AG04450 (cell line): ENCODE measurements at regions not wholly inside any gene's neighbourhood (a gene's known extent, or its start where the extent isn't known, plus 50 kb on each side); places are given as distances from the start of the nearest gene placed in this dataset.

Source experiments
- CTCF ChIA-PET: fragments of 300-600, 350-600 bp; formaldehyde crosslinking; extraction: SDS; loops from one replicate; lab custom pipeline; 2022; ENCODE audit warnings: antibody characterized with exemption, inconsistent platforms; lab: Charles Lee
- POLR2A ChIA-PET: fragments of 350-600 bp; formaldehyde crosslinking; extraction: SDS; loops from one replicate; lab custom pipeline; 2021; ENCODE audit warnings: antibody characterized with exemption, inconsistent platforms; lab: Yijun Ruan, JAX
- DNase-seq: peaks from one replicate; pipeline ENCODE4 v3.0.0-alpha.2; 2011; ENCODE audit warnings: low read depth, low spot score
- H3K27ac ChIP-seq: one replicate; pipeline ENCODE4 v1.5.1; 2012; ENCODE audit warnings: low read depth, low read length, control low read depth
- H3K27me3 ChIP-seq: one replicate; pipeline ENCODE4 v1.6.0; 2012; ENCODE audit warnings: low read length; ENCODE audit not compliant: control insufficient read depth, insufficient read depth
- H3K4me3 ChIP-seq: 2 replicates; pipeline ENCODE4 v1.5.1; 2011; ENCODE audit warnings: mild to moderate bottlenecking, low read depth, low read length, control low read depth
- H3K9me3 ChIP-seq: 2 replicates; pipeline ENCODE4 v1.5.1; 2012; ENCODE audit warnings: low read length; ENCODE audit not compliant: control insufficient read depth, insufficient read depth
- CTCF ChIP-seq: IDR thresholded peaks from 2 replicates; pipeline ENCODE4 v1.5.1; 2011; ENCODE audit warnings: low read depth, low read length, control low read depth, inconsistent platforms

GRCh38 chrX:8034058-8034457 is 106.8 kb upstream of the PNPLA4 start:
- Histone ChIP-seq H3K27me3 (no peaks in the 10 kb centered on the region), H3K9me3 (no peaks in the 10 kb centered on the region), H3K4me3 (no peak overlapping the region), H3K27ac (no peak overlapping the region)
- CTCF ChIA-PET = no interaction called here
- no peak for TF ChIP-seq CTCF
- POLR2A ChIA-PET = no interaction called here
- DNase-seq = no peak

GRCh38 chrX:8033175-8033574 is 106.0 kb upstream of the PNPLA4 start:
- H3K9me3 ChIP-seq = no peaks in the 10 kb centered on the region
- POLR2A ChIA-PET = no interaction called here
- no peak for DNase-seq
- no peaks in the 10 kb centered on the region for H3K27me3 ChIP-seq
- CTCF ChIA-PET = no interaction called here
- H3K27ac ChIP-seq = no peak overlapping the region
- no peak for TF ChIP-seq CTCF
- H3K4me3 ChIP-seq = no peak overlapping the region

GRCh38 chrX:8030361-8030760 is 103.1 kb upstream of the PNPLA4 start:
- no peak for TF ChIP-seq CTCF
- Histone ChIP-seq H3K9me3 (no peaks in the 10 kb centered on the region), H3K27me3 (no peaks in the 10 kb centered on the region), H3K4me3 (no peak overlapping the region), H3K27ac (no peak overlapping the region)
- ChIA-PET POLR2A (no interaction called here), CTCF (no interaction called here)
- no peak for DNase-seq

- TF ChIP-seq CTCF = no peak
- ChIA-PET CTCF (no interaction called here), POLR2A (no interaction called here)
- DNase-seq = no peak
- no peaks in the 10 kb centered on the region for H3K27me3 ChIP-seq
- H3K27ac ChIP-seq = no peak overlapping the region
- no peaks in the 10 kb centered on the region for H3K9me3 ChIP-seq
- no peak overlapping the region for H3K4me3 ChIP-seq
Observed at GRCh38 chrX:8027827-8028226, 100.6 kb upstream of the PNPLA4 start.

GRCh38 chrX:8025705-8026104 is 98.5 kb upstream of the PNPLA4 start:
- H3K27ac ChIP-seq = no peak overlapping the region
- ChIA-PET POLR2A (no interaction called here), CTCF (no interaction called here)

More at GRCh38 chrX:8025705-8026104, 98.5 kb upstream of the PNPLA4 start:
- Histone ChIP-seq H3K4me3 (no peak overlapping the region), H3K9me3 (no peaks in the 10 kb centered on the region), H3K27me3 (no peaks in the 10 kb centered on the region)
- no peak for DNase-seq
- no peak for TF ChIP-seq CTCF
